H1 (cell line): ENCODE measurements at regions not wholly inside any gene's neighbourhood (a gene's known extent, or its start where the extent isn't known, plus 50 kb on each side); places are given as distances from the start of the nearest gene placed in this dataset.

ENCODE experiments used
- CTCF ChIA-PET: fragments of 300-600 bp; sonication (Branson Sonifier 250); formaldehyde crosslinking; loops from one replicate; lab custom pipeline; 2021; ENCODE audit not compliant: partially characterized antibody; lab: Charles Lee
- POLR2A ChIA-PET: fragments of 300-600 bp; sonication (Branson Sonifier 250); formaldehyde crosslinking; loops from one replicate; lab custom pipeline; 2021; ENCODE audit warnings: inconsistent platforms; ENCODE audit not compliant: partially characterized antibody; lab: Charles Lee
- DNase-seq, 2 experiments: peaks; one replicate each; pipeline versions ENCODE4 v3.0.0 to v3.0.0-alpha.2; 2010 to 2022; ENCODE audit warnings: low spot score in 2 of 2, low read depth in 1 of 2, mixed read lengths in 1 of 2
- FAIRE-seq: peaks from 2 replicates; lab custom pipeline; 2011; peaks lifted over from hg19 to GRCh38; lab: Jason Lieb, UNC
- H2AFZ ChIP-seq: 2 replicates; pipeline ENCODE4 v1.8.1; 2012; ENCODE audit warnings: low read length, inconsistent platforms
- H2AK5ac ChIP-seq: 2 replicates; pipeline ENCODE4 v1.6.1; 2013; ENCODE audit warnings: low read depth, low read length
- H2BK120ac ChIP-seq: replicated peaks from 2 replicates; pipeline ENCODE3; 2013; ENCODE audit warnings: low read depth, low read length, inconsistent platforms
- H2BK12ac ChIP-seq: 2 replicates; pipeline ENCODE4 v1.6.1; 2013; ENCODE audit warnings: low read depth, low read length
- H2BK15ac ChIP-seq: 2 replicates; pipeline ENCODE4 v1.6.1; 2013; ENCODE audit warnings: low read length
- H2BK20ac ChIP-seq: 2 replicates; pipeline ENCODE4 v1.6.1; 2013; ENCODE audit warnings: low read length
- H2BK5ac ChIP-seq: 2 replicates; pipeline ENCODE4 v1.6.1; 2013; ENCODE audit warnings: low read depth, low read length
- H3K14ac ChIP-seq: 2 replicates; pipeline ENCODE4 v1.6.1; 2013; ENCODE audit warnings: inconsistent platforms; ENCODE audit not compliant: insufficient read length
- H3K18ac ChIP-seq: 2 replicates; pipeline ENCODE4 v1.6.1; 2013; ENCODE audit warnings: low read length; ENCODE audit errors: extremely low read depth
- H3K23ac ChIP-seq: 2 replicates; pipeline ENCODE4 v1.6.1; 2013; ENCODE audit warnings: inconsistent platforms; ENCODE audit not compliant: insufficient read length
- H3K23me2 ChIP-seq: 2 replicates; pipeline ENCODE4 v1.6.1; 2013; ENCODE audit warnings: low read depth, low read length
- H3K27ac ChIP-seq: 2 replicates; pipeline ENCODE4 v1.6.1; 2011; ENCODE audit warnings: low read depth, low read length, inconsistent platforms
- H3K27me3 ChIP-seq, 4 experiments: replicated peaks in 1 of 4; 1 replicate in 1 of 4; 2 replicates in 3 of 4; pipeline versions ENCODE4 v1.6.1 to v1.8.1; 2011 to 2013; ENCODE audit warnings: low read length in 3 of 4, mild to moderate bottlenecking in 3 of 4, inconsistent platforms in 2 of 4, mixed read lengths in 2 of 4, moderate library complexity in 1 of 4; ENCODE audit not compliant: control insufficient read depth in 3 of 4, insufficient read depth in 3 of 4; ENCODE audit errors: extremely low read depth in 1 of 4
- H3K36me3 ChIP-seq, 4 experiments: 2 replicates each; pipeline versions ENCODE4 v1.6.1 to v1.8.1; 2011 to 2013; ENCODE audit warnings: mild to moderate bottlenecking in 4 of 4, low read length in 3 of 4, moderate library complexity in 2 of 4, control low read depth in 1 of 4, inconsistent platforms in 1 of 4; ENCODE audit not compliant: insufficient read depth in 4 of 4, control insufficient read depth in 2 of 4
- H3K4ac ChIP-seq: replicated peaks from 2 replicates; pipeline ENCODE3; 2013; ENCODE audit warnings: low read length, low read depth, mixed read lengths, inconsistent platforms; ENCODE audit not compliant: insufficient read length
- H3K4me1 ChIP-seq, 4 experiments: replicated peaks in 1 of 4; 1 replicate in 1 of 4; 2 replicates in 3 of 4; pipeline versions ENCODE4 v1.6.1 to v1.8.1; 2011 to 2013; ENCODE audit warnings: low read length in 3 of 4, inconsistent platforms in 2 of 4, mixed read lengths in 1 of 4; ENCODE audit not compliant: insufficient read depth in 4 of 4, control insufficient read depth in 3 of 4
- H3K4me2 ChIP-seq, 2 experiments: 2 replicates each; pipeline versions ENCODE4 v1.6.1 to v1.8.1; 2011 to 2013; ENCODE audit warnings: low read depth in 2 of 2, low read length in 2 of 2, control low read depth in 1 of 2, inconsistent platforms in 1 of 2, mild to moderate bottlenecking in 1 of 2; ENCODE audit not compliant: insufficient read depth in 1 of 2
- H3K4me3 ChIP-seq, 4 experiments: fragments of 200-600, 300-600 bp in 1 of 4; sonication (generic), shearing (Covaris generic), sonication (Bioruptor Twin) in 1 of 4; 2 replicates each; pipeline versions ENCODE4 v1.5.1 to v1.8.1; 2011 to 2016; ENCODE audit warnings: low read length in 4 of 4, low read depth in 3 of 4, control low read depth in 2 of 4, inconsistent platforms in 2 of 4, mild to moderate bottlenecking in 2 of 4, mixed read lengths in 1 of 4, moderate library complexity in 1 of 4; ENCODE audit not compliant: insufficient read depth in 2 of 4; ENCODE audit errors: extremely low read depth in 1 of 4
- H3K56ac ChIP-seq: replicated peaks from 2 replicates; pipeline ENCODE3; 2013; ENCODE audit warnings: low read depth, mild to moderate bottlenecking, mixed read lengths, low read length, inconsistent platforms; ENCODE audit not compliant: insufficient read length
- H3K79me1 ChIP-seq: 2 replicates; pipeline ENCODE4 v1.6.1; 2013; ENCODE audit warnings: low read depth, low read length, control low read depth
- H3K79me2 ChIP-seq, 2 experiments: 2 replicates each; pipeline versions ENCODE4 v1.6.1 to v1.8.1; 2012 to 2013; ENCODE audit warnings: low read length in 2 of 2, mild to moderate bottlenecking in 2 of 2, inconsistent platforms in 1 of 2; ENCODE audit not compliant: insufficient read depth in 2 of 2, control insufficient read depth in 1 of 2
- H3K9ac ChIP-seq, 4 experiments: replicated peaks in 1 of 4; 1 replicate in 1 of 4; 2 replicates in 3 of 4; pipeline versions ENCODE4 v1.6.1 to v1.8.1; 2011 to 2013; ENCODE audit warnings: low read depth in 3 of 4, low read length in 3 of 4, control low read depth in 2 of 4, mild to moderate bottlenecking in 2 of 4, moderate library complexity in 2 of 4, inconsistent platforms in 1 of 4; ENCODE audit errors: extremely low read depth in 1 of 4
- H3K9me3 ChIP-seq, 2 experiments: 2 replicates each; pipeline versions ENCODE4 v1.6.1 to v1.8.1; 2012 to 2013; ENCODE audit warnings: mild to moderate bottlenecking in 2 of 2, moderate library complexity in 2 of 2, control low read depth in 1 of 2, inconsistent platforms in 1 of 2, low read depth in 1 of 2, low read length in 1 of 2, mixed read lengths in 1 of 2; ENCODE audit not compliant: insufficient read depth in 2 of 2
- H4K20me1 ChIP-seq, 2 experiments: replicated peaks in 1 of 2; 2 replicates each; pipeline versions ENCODE3 to v1.8.1; 2011 to 2013; ENCODE audit warnings: inconsistent platforms in 2 of 2, low read length in 2 of 2, mild to moderate bottlenecking in 1 of 2; ENCODE audit not compliant: insufficient read depth in 2 of 2, control insufficient read depth in 1 of 2
- H4K5ac ChIP-seq: 2 replicates; pipeline ENCODE4 v1.6.1; 2013; ENCODE audit warnings: low read length, low read depth, mixed read lengths, inconsistent platforms; ENCODE audit not compliant: insufficient read length
- H4K8ac ChIP-seq: 2 replicates; pipeline ENCODE4 v1.8.0; 2013; ENCODE audit warnings: mild to moderate bottlenecking, moderate library complexity, low read length, inconsistent platforms; ENCODE audit not compliant: insufficient read depth; ENCODE audit errors: extremely low read depth
- H4K91ac ChIP-seq: replicated peaks from 2 replicates; pipeline ENCODE3; 2013; ENCODE audit warnings: low read length, mixed read lengths, inconsistent platforms; ENCODE audit not compliant: insufficient read length
- EGR1 ChIP-seq: IDR thresholded peaks from 2 replicates; pipeline ENCODE4 v1.6.1; 2011; ENCODE audit warnings: low read depth, low read length, borderline replicate concordance
- EP300 ChIP-seq, 2 experiments: IDR thresholded peaks; 1 replicate in 1 of 2; 2 replicates in 1 of 2; pipeline ENCODE4 v1.6.1; 2011 to 2012; ENCODE audit warnings: low read depth in 2 of 2, low read length in 2 of 2, mild to moderate bottlenecking in 2 of 2, borderline replicate concordance in 1 of 2, inconsistent platforms in 1 of 2, moderate library complexity in 1 of 2
- EZH2 ChIP-seq: fragments of 200-600 bp; sonication (generic); IDR thresholded peaks from 2 replicates; pipeline ENCODE4 v1.7.1; 2012; ENCODE audit warnings: low read depth, mild to moderate bottlenecking, moderate library complexity, low read length, inconsistent platforms; ENCODE audit not compliant: severe bottlenecking
- MAFK ChIP-seq: IDR thresholded peaks from 2 replicates; pipeline ENCODE4 v1.6.1; 2012; ENCODE audit warnings: low read depth, mild to moderate bottlenecking, improper control_type of control experiment, low read length
- SIRT6 ChIP-seq: IDR thresholded peaks from one replicate; pipeline ENCODE4 v1.7.1; 2012; ENCODE audit warnings: low read length, inconsistent platforms
- SIX5 ChIP-seq: IDR thresholded peaks from 2 replicates; pipeline ENCODE4 v1.6.1; 2011; ENCODE audit warnings: mild to moderate bottlenecking, low read depth, low read length
- SP1 ChIP-seq: IDR thresholded peaks from 2 replicates; pipeline ENCODE4 v1.6.1; 2011; ENCODE audit warnings: low read depth, low read length
- ZNF274 ChIP-seq: IDR thresholded peaks from 2 replicates; pipeline ENCODE4 v1.7.0; 2012; ENCODE audit warnings: low read length, borderline replicate concordance; ENCODE audit errors: extremely low read depth
- WGBS, 2 experiments: shearing (Covaris generic) in 1 of 2; methylation state at CpG; one replicate each; pipeline versions ENCODE4 v1.1.6 to v1.1.7; 2013 to 2015; ENCODE audit warnings: low lambda C conversion rate in 2 of 2, mixed read lengths in 2 of 2, inconsistent platforms in 1 of 2, low coverage in 1 of 2, missing lambda C conversion rate in 1 of 2; ENCODE audit not compliant: insufficient replicate concordance in 2 of 2, insufficient coverage in 1 of 2, insufficient read length in 1 of 2; ENCODE audit errors: extremely low coverage in 1 of 2, missing lambda C conversion rate in 1 of 2; 5-methylcytosine and 5-hydroxymethylcytosine counted together
- TF ChIP-seq, protein P1 (sequence below): IDR thresholded peaks from 2 replicates; pipeline ENCODE4 v1.6.1; 2011; ENCODE audit warnings: low read depth, mild to moderate bottlenecking, low read length; ENCODE audit not compliant: insufficient read depth

DNA sequence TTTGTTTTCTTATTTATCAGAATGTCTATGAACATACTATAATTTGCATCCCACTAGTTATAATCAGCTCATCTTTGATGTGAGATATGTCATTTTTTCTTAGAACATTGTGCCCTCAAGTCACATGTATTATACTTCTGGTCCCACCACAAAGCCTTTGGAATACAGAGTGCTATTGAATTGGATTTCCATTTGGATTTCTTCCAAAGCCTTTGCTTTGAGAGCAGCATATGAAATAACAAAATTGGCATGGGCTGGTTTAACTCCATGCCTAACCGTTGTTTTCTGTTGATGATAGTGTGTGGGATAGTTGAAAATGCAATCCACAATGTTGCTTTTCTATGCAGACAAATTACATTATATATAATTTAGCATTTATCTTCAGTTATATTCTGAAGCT is 284.5 kb upstream of the PLSCR5 start:
- 89% methylated on average over 1 of the region's 1 CpG; no CpG with 5 or more reads in 1 of the 2 experiments for WGBS, 2 experiments
- TF ChIP-seq SIX5 (no peak), SIRT6 (no peak), EGR1 (no peak), EP300 (IDR thresholded peaks at IDR 0.05; ENCODE audit: borderline replicate concordance in 1 of 2, low read depth in 2 of 2, low read length in 2 of 2) (no peak), MAFK (no peak), ZNF274 (no peak), EZH2 (no peak), SP1 (no peak)
- TF ChIP-seq, protein P1, sequence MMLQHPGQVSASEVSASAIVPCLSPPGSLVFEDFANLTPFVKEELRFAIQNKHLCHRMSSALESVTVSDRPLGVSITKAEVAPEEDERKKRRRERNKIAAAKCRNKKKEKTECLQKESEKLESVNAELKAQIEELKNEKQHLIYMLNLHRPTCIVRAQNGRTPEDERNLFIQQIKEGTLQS = no peak

More for the DNA sequence above, 284.5 kb upstream of the PLSCR5 start:
- Histone ChIP-seq H3K4ac (no peak overlapping the region), H3K9me3 (no peaks in the 10 kb centered on the region), H3K27me3 (no peaks in the 10 kb centered on the region), H3K79me1 (no peaks in the 10 kb centered on the region), H4K5ac (no peak overlapping the region), H3K79me2 (no peaks in the 10 kb centered on the region), H3K23ac (no peak overlapping the region), H4K20me1 (no peaks in the 10 kb centered on the region), H3K18ac (no peak overlapping the region), H3K36me3 (no peaks in the 10 kb centered on the region), H2AFZ (no peak overlapping the region), H4K8ac (no peak overlapping the region), H3K4me2 (no peak overlapping the region), H3K56ac (no peak overlapping the region), H3K14ac (no peak overlapping the region), H3K4me1 (no peaks in the 10 kb centered on the region), H2BK12ac (no peak overlapping the region), H2BK20ac (no peak overlapping the region), H3K4me3 (no peak overlapping the region), H2BK15ac (no peak overlapping the region), H3K23me2 (no peaks in the 10 kb centered on the region), H4K91ac (no peak overlapping the region), H3K27ac (no peak overlapping the region), H3K9ac (no peak overlapping the region), H2AK5ac (no peak overlapping the region), H2BK5ac (no peak overlapping the region), H2BK120ac (no peak overlapping the region)
- CTCF ChIA-PET = no interaction called here
- POLR2A ChIA-PET = no interaction called here
- FAIRE-seq (no peak), DNase-seq (no peak)
